ENCODE measurements at regions not wholly inside any gene's neighbourhood (a gene's known extent, or its start where the extent isn't known, plus 50 kb on each side); places are given as distances from the start of the nearest gene placed in this dataset.

GRCh38 chr3:102735311-102735710 is 300.5 kb downstream of the ZPLD1 start:
- TF ChIP-seq, protein P1, sequence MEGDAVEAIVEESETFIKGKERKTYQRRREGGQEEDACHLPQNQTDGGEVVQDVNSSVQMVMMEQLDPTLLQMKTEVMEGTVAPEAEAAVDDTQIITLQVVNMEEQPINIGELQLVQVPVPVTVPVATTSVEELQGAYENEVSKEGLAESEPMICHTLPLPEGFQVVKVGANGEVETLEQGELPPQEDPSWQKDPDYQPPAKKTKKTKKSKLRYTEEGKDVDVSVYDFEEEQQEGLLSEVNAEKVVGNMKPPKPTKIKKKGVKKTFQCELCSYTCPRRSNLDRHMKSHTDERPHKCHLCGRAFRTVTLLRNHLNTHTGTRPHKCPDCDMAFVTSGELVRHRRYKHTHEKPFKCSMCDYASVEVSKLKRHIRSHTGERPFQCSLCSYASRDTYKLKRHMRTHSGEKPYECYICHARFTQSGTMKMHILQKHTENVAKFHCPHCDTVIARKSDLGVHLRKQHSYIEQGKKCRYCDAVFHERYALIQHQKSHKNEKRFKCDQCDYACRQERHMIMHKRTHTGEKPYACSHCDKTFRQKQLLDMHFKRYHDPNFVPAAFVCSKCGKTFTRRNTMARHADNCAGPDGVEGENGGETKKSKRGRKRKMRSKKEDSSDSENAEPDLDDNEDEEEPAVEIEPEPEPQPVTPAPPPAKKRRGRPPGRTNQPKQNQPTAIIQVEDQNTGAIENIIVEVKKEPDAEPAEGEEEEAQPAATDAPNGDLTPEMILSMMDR (IDR thresholded peaks at IDR 0.05; ENCODE audit: partially characterized antibody, unreplicated experiment) = no peak
- no peak overlapping the region for H3K4me3 Mint-ChIP-seq (ENCODE audit: unreplicated experiment)
- H3K36me3 Mint-ChIP-seq (ENCODE audit: unreplicated experiment) = no peaks in the 10 kb centered on the region
- peaks cover 2% of the 10 kb centered on the region for H3K27me3 Mint-ChIP-seq (ENCODE audit: unreplicated experiment)
- no peaks in the 10 kb centered on the region for H3K4me1 Mint-ChIP-seq (ENCODE audit: low read depth, unreplicated experiment)
- H3K9me3 Mint-ChIP-seq (ENCODE audit: unreplicated experiment) = no peaks in the 10 kb centered on the region
- no peak for DNase-seq
- H3K27ac Mint-ChIP-seq (ENCODE audit: unreplicated experiment) = no peak overlapping the region

- Mint-ChIP-seq H3K27me3 (ENCODE audit: unreplicated experiment) (peaks cover 2% of the 10 kb centered on the region), H3K9me3 (ENCODE audit: unreplicated experiment) (no peaks in the 10 kb centered on the region), H3K36me3 (ENCODE audit: unreplicated experiment) (no peaks in the 10 kb centered on the region), H3K4me1 (ENCODE audit: low read depth, unreplicated experiment) (no peaks in the 10 kb centered on the region), H3K4me3 (ENCODE audit: unreplicated experiment) (no peak overlapping the region), H3K27ac (ENCODE audit: unreplicated experiment) (no peak overlapping the region)
- TF ChIP-seq, protein P1 (IDR thresholded peaks at IDR 0.05; ENCODE audit: partially characterized antibody, unreplicated experiment) = no peak
- no peak for DNase-seq
These were observed 301.6 kb downstream of the ZPLD1 start for GRCh38 chr3:102736288-102736974.

DNA sequence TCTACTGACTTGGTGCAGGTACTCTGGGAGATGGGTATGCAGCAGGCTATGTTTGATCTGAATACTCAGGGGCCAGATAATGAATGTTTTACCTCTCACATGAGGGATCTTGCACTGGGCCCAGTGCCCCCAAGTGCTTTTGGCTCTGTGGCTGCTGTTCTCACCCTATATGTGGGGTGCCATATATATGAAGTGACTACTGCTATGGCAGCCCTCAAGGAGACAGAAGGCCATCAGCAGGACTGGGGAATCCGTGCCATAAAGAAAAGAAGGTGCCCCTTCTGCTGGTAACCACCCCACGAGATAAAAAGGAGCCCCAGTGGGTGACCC is 302.1 kb downstream of the ZPLD1 start:
- Mint-ChIP-seq H3K4me3 (ENCODE audit: unreplicated experiment) (no peak overlapping the region), H3K27me3 (ENCODE audit: unreplicated experiment) (peaks cover 2% of the 10 kb centered on the region), H3K27ac (ENCODE audit: unreplicated experiment) (no peak overlapping the region), H3K9me3 (ENCODE audit: unreplicated experiment) (no peaks in the 10 kb centered on the region), H3K4me1 (ENCODE audit: low read depth, unreplicated experiment) (no peaks in the 10 kb centered on the region), H3K36me3 (ENCODE audit: unreplicated experiment) (no peaks in the 10 kb centered on the region)
- TF ChIP-seq, protein P1 (IDR thresholded peaks at IDR 0.05; ENCODE audit: partially characterized antibody, unreplicated experiment) = no peak
- no peak for DNase-seq

- no peak for DNase-seq
- no peak overlapping the region for H3K4me3 Mint-ChIP-seq (ENCODE audit: unreplicated experiment)
These were observed 302.5 kb downstream of the ZPLD1 start for GRCh38 chr3:102737353-102737752.

GRCh38 chr3:102741105-102741504 is 306.3 kb downstream of the ZPLD1 start:
- DNase-seq = no peak
- H3K4me3 Mint-ChIP-seq (ENCODE audit: unreplicated experiment) = no peak overlapping the region
- H3K27me3 Mint-ChIP-seq (ENCODE audit: unreplicated experiment) = peaks cover 2% of the 10 kb centered on the region
- TF ChIP-seq, protein P1 (IDR thresholded peaks at IDR 0.05; ENCODE audit: partially characterized antibody, unreplicated experiment) = no peak
- no peak overlapping the region for H3K27ac Mint-ChIP-seq (ENCODE audit: unreplicated experiment)
- no peaks in the 10 kb centered on the region for H3K36me3 Mint-ChIP-seq (ENCODE audit: unreplicated experiment)
- H3K4me1 Mint-ChIP-seq (ENCODE audit: low read depth, unreplicated experiment) = no peaks in the 10 kb centered on the region
- H3K9me3 Mint-ChIP-seq (ENCODE audit: unreplicated experiment) = no peaks in the 10 kb centered on the region

More at GRCh38 chr3:102737353-102737752, 302.5 kb downstream of the ZPLD1 start:
- no peaks in the 10 kb centered on the region for H3K4me1 Mint-ChIP-seq (ENCODE audit: low read depth, unreplicated experiment)
- H3K27ac Mint-ChIP-seq (ENCODE audit: unreplicated experiment) = no peak overlapping the region
- H3K27me3 Mint-ChIP-seq (ENCODE audit: unreplicated experiment) = peaks cover 2% of the 10 kb centered on the region
- H3K36me3 Mint-ChIP-seq (ENCODE audit: unreplicated experiment) = no peaks in the 10 kb centered on the region
- no peaks in the 10 kb centered on the region for H3K9me3 Mint-ChIP-seq (ENCODE audit: unreplicated experiment)
- TF ChIP-seq, protein P1 (IDR thresholded peaks at IDR 0.05; ENCODE audit: partially characterized antibody, unreplicated experiment) = no peak
